GM18511 (cell line): ENCODE measurements at regions not wholly inside any gene's neighbourhood (a gene's known extent, or its start where the extent isn't known, plus 50 kb on each side); places are given as distances from the start of the nearest gene placed in this dataset.

ENCODE experiments used
- ATAC-seq: cut with Tn5 transposase; IDR thresholded peaks from one replicate; pipeline ENCODE4 v1.9.1; 2021; ENCODE audit warnings: mild to moderate bottlenecking, moderate library complexity; ENCODE audit not compliant: unreplicated experiment

- ATAC-seq: no peak
Observed at GRCh38 chrX:68897118-68897945, 68.5 kb downstream of the EFNB1 start.

- no peak for ATAC-seq
Observed at GRCh38 chrX:68896581-68896980, 67.8 kb downstream of the EFNB1 start.

- ATAC-seq: no peak
Observed at GRCh38 chrX:68895778-68896177, 67.0 kb downstream of the EFNB1 start.

GRCh38 chrX:68895341-68895755 lies 66.5 kb downstream of the EFNB1 start:
- no peak for ATAC-seq

- peak; percentile 63 for ATAC-seq
Observed at GRCh38 chrX:68894513-68895340, 65.9 kb downstream of the EFNB1 start.

- peak; percentile 22 for ATAC-seq
Observed at GRCh38 chrX:68894142-68894512, 65.3 kb downstream of the EFNB1 start.

- ATAC-seq: no peak
Observed at GRCh38 chrX:68892651-68893050, 63.8 kb downstream of the EFNB1 start.

- ATAC-seq: no peak
Observed at GRCh38 chrX:68892134-68892533, 63.3 kb downstream of the EFNB1 start.
